OCI-LY1 (cell line): ENCODE measurements at regions not wholly inside any gene's neighbourhood (a gene's known extent, or its start where the extent isn't known, plus 50 kb on each side); places are given as distances from the start of the nearest gene placed in this dataset.

Source experiments
- EZH2 ChIP-seq: fragments of 200-600 bp; sonication (generic), shearing (Covaris generic); IDR thresholded peaks from 2 replicates; pipeline ENCODE4 v1.8.0; 2017; ENCODE audit warnings: borderline replicate concordance, mixed run types, mild to moderate bottlenecking, antibody characterized with exemption, low read length, moderate library complexity, mixed read lengths
- TF ChIP-seq, protein P1 (sequence below): fragments of 200-600 bp; sonication (generic), shearing (Covaris generic); IDR thresholded peaks from 2 replicates; pipeline ENCODE4 v1.5.1; 2017; ENCODE audit warnings: mild to moderate bottlenecking, antibody characterized with exemption, low read length, moderate library complexity, mixed read lengths

DNA sequence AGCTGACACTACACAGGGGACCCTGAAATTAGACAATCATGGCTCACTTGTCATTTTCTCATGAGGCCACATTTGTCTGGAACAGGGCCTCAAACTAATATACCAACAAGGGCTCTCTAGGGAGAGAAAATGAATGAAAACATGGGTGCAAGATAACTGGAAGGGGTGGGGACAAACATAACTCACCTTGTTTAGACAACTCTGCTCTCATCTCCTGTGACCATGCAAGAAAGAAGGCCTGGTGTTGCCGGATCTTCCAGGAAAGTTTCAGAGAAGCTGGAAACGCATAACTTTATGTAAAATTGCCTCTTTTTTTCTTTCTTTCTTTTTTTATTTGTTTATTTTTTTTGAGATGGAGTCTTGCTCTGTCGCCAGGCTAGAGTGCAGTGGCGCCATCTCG, 80.4 kb upstream of the SPRED2 start:
- TF ChIP-seq, protein P1, sequence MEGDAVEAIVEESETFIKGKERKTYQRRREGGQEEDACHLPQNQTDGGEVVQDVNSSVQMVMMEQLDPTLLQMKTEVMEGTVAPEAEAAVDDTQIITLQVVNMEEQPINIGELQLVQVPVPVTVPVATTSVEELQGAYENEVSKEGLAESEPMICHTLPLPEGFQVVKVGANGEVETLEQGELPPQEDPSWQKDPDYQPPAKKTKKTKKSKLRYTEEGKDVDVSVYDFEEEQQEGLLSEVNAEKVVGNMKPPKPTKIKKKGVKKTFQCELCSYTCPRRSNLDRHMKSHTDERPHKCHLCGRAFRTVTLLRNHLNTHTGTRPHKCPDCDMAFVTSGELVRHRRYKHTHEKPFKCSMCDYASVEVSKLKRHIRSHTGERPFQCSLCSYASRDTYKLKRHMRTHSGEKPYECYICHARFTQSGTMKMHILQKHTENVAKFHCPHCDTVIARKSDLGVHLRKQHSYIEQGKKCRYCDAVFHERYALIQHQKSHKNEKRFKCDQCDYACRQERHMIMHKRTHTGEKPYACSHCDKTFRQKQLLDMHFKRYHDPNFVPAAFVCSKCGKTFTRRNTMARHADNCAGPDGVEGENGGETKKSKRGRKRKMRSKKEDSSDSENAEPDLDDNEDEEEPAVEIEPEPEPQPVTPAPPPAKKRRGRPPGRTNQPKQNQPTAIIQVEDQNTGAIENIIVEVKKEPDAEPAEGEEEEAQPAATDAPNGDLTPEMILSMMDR = no peak
- no peak for TF ChIP-seq EZH2
